B cell (primary cell): ENCODE measurements at regions not wholly inside any gene's neighbourhood (a gene's known extent, or its start where the extent isn't known, plus 50 kb on each side); places are given as distances from the start of the nearest gene placed in this dataset.

Experiments
- ATAC-seq: fragments of 200-7000 bp; cut with Tn5 transposase; one replicate; pipeline ENCODE4 v1.10.0; 2021; ENCODE audit warnings: low read depth, mild to moderate bottlenecking, moderate number of reproducible peaks, moderate library complexity
- CTCF ChIA-PET: fragments of 350-600 bp; sonication (Branson Sonifier 250); formaldehyde crosslinking; loops from one replicate; lab custom pipeline; 2021; ENCODE audit warnings: antibody characterized with exemption, inconsistent platforms; lab: Charles Lee
- POLR2A ChIA-PET: fragments of 350-600 bp; sonication (Branson Sonifier 250); formaldehyde crosslinking; loops from one replicate; lab custom pipeline; 2021; ENCODE audit warnings: antibody characterized with exemption; lab: Charles Lee
- DNase-seq: peaks from one replicate; pipeline ENCODE4 v3.0.0; 2013
- H2AFZ ChIP-seq: 2 replicates; pipeline ENCODE4 v1.6.1; 2012; ENCODE audit warnings: mild to moderate bottlenecking, low read depth, low read length; ENCODE audit not compliant: insufficient read depth, poor library complexity, severe bottlenecking
- H3K27ac ChIP-seq, 2 donors: 1 replicate in 1 of 2; 2 replicates in 1 of 2; pipeline ENCODE4 v1.5.1; 2012 to 2013; ENCODE audit warnings: low read length in 2 of 2, mild to moderate bottlenecking in 2 of 2, moderate library complexity in 1 of 2
- H3K27me3 ChIP-seq, 4 experiments: fragments of 200-600 bp in 1 of 4; sonication (generic) in 1 of 4; replicated peaks in 1 of 4; 1 replicate in 2 of 4; 2 replicates in 2 of 4; pipeline versions ENCODE4 v1.6.1 to v1.7.0; 2013 to 2016; ENCODE audit warnings: low read length in 3 of 4, mild to moderate bottlenecking in 2 of 4, mixed read lengths in 1 of 4, moderate library complexity in 1 of 4; ENCODE audit not compliant: insufficient read depth in 4 of 4, control insufficient read depth in 3 of 4; ENCODE audit errors: control extremely low read depth in 1 of 4
- H3K36me3 ChIP-seq, 2 experiments: replicated peaks in 1 of 2; 1 replicate in 1 of 2; 2 replicates in 1 of 2; pipeline versions ENCODE4 v1.6.1 to v1.7.1; 2013; ENCODE audit warnings: low read length in 1 of 2; ENCODE audit not compliant: insufficient read depth in 2 of 2, control insufficient read depth in 1 of 2; ENCODE audit errors: control extremely low read depth in 1 of 2, extremely low read depth in 1 of 2
- H3K4me1 ChIP-seq, 2 donors: fragments of 200-600 bp in 1 of 2; sonication (generic) in 1 of 2; 1 replicate in 1 of 2; 2 replicates in 1 of 2; pipeline versions ENCODE4 v1.5.1 to v1.6.1; 2013 to 2017; ENCODE audit warnings: low read length in 2 of 2; ENCODE audit not compliant: control insufficient read depth in 2 of 2, insufficient read depth in 2 of 2
- H3K4me2 ChIP-seq: replicated peaks from 2 replicates; pipeline ENCODE3; 2012; ENCODE audit warnings: mild to moderate bottlenecking, low read depth, low read length; ENCODE audit not compliant: poor library complexity, severe bottlenecking
- H3K4me3 ChIP-seq, 5 experiments: fragments of 200-600 bp in 1 of 5; sonication (generic) in 1 of 5; 1 replicate in 3 of 5; 2 replicates in 2 of 5; pipeline versions ENCODE4 v1.5.1 to v1.7.0; 2011 to 2016; ENCODE audit warnings: low read length in 4 of 5, mild to moderate bottlenecking in 4 of 5, low read depth in 2 of 5, control low read depth in 1 of 5, moderate library complexity in 1 of 5; ENCODE audit not compliant: insufficient read depth in 1 of 5; ENCODE audit errors: control extremely low read depth in 1 of 5, extremely low read depth in 1 of 5
- H3K79me2 ChIP-seq: fragments of 200-600 bp; sonication (generic); one replicate; pipeline ENCODE4 v1.6.0; 2016; ENCODE audit warnings: low read length; ENCODE audit not compliant: control insufficient read depth, insufficient read depth
- H3K9ac ChIP-seq: fragments of 200-600 bp; sonication (generic); 2 replicates; pipeline ENCODE4 v1.6.1; 2017; ENCODE audit warnings: mild to moderate bottlenecking, low read length, moderate library complexity
- H3K9me3 ChIP-seq, 3 donors: one replicate each; pipeline versions ENCODE4 v1.6.1 to v1.7.1; 2013; ENCODE audit warnings: low read length in 2 of 3; ENCODE audit not compliant: control insufficient read depth in 2 of 3, insufficient read depth in 1 of 3; ENCODE audit errors: control extremely low read depth in 1 of 3
- H4K20me1 ChIP-seq: 2 replicates; pipeline ENCODE4 v1.6.0; 2012; ENCODE audit warnings: mild to moderate bottlenecking, low read length; ENCODE audit not compliant: insufficient read depth, control insufficient read depth, poor library complexity, severe bottlenecking
- H3K27ac Mint-ChIP-seq: one replicate; pipeline ENCODE4 v1.8.0; 2021; ENCODE audit warnings: mixed read lengths
- H3K27me3 Mint-ChIP-seq: one replicate; pipeline ENCODE4 v1.8.0; 2021; ENCODE audit warnings: mixed read lengths
- H3K4me1 Mint-ChIP-seq: one replicate; pipeline ENCODE4 v1.8.0; 2021; ENCODE audit warnings: mixed read lengths
- H3K4me3 Mint-ChIP-seq: one replicate; pipeline ENCODE4 v1.8.0; 2021; ENCODE audit warnings: mixed read lengths
- H3K9me3 Mint-ChIP-seq: one replicate; pipeline ENCODE4 v1.8.0; 2022; ENCODE audit warnings: mixed read lengths; ENCODE audit not compliant: insufficient read depth
- CTCF ChIP-seq: fragments of 200-600 bp; IDR thresholded peaks from one replicate; pipeline ENCODE4 v1.8.0; 2022; ENCODE audit warnings: antibody characterized with exemption, mild to moderate bottlenecking
- EZH2 ChIP-seq: IDR thresholded peaks from 2 replicates; pipeline ENCODE4 v1.6.1; 2012; ENCODE audit warnings: borderline replicate concordance, low read depth, mild to moderate bottlenecking, moderate library complexity, low read length; ENCODE audit not compliant: insufficient read depth, poor library complexity, severe bottlenecking
- WGBS: methylation state at CpG from one replicate; pipeline ENCODE4 v1.1.5; 2013; ENCODE audit warnings: missing lambda C conversion rate; ENCODE audit not compliant: insufficient coverage; 5-methylcytosine and 5-hydroxymethylcytosine counted together
- intact Hi-C: fragments of 100-400 bp; cut with micrococcal nuclease; formaldehyde crosslinking; loops from one replicate; pipeline ENCODE4 v1.10.0; 2022

DNA sequence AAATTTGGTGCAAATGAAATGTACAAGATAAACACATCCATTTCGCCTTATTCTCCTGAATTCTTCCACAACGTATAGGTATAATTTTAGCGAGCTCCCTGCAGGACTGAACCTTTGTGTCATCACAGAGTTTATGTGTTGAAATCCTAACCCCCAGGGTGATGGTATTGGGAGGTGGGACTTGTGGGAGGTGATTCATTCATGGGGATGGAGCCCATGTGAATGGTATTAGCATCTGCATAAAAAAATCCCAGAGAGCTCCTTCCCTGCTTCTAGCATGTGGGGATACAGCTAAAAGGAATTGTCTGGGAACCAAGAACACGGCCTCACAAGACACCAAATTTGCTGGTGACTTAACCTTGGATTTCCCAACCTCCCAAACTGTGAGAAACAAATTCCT is 741.4 kb upstream of the VSTM2A start:
- Mint-ChIP-seq H3K9me3 (no peaks in the 10 kb centered on the region), H3K4me3 (no peak overlapping the region), H3K27me3 (no peaks in the 10 kb centered on the region), H3K4me1 (no peaks in the 10 kb centered on the region), H3K27ac (no peak overlapping the region)
- intact Hi-C loops: no loop called here
- ChIA-PET CTCF (no interaction called here), POLR2A (no interaction called here)
- Histone ChIP-seq H3K79me2 (no peaks in the 10 kb centered on the region), H3K27ac (no peak overlapping the region), H3K9me3 (peaks cover 0 to 10% (median 0%) of the 10 kb centered on the region in 3 donors), H3K36me3 (no peaks in the 10 kb centered on the region), H2AFZ (no peak overlapping the region), H3K4me2 (no peak overlapping the region), H3K4me3 (no peak overlapping the region), H3K4me1 (no peaks in the 10 kb centered on the region), H3K9ac (no peak overlapping the region), H4K20me1 (no peaks in the 10 kb centered on the region), H3K27me3 (no peaks in the 10 kb centered on the region)
- TF ChIP-seq EZH2: no peak
- no peak for TF ChIP-seq CTCF
- ATAC-seq (no peak), DNase-seq (no peak)
- WGBS: 100% methylated on average over 1 of the region's 4 CpGs

- Histone ChIP-seq H4K20me1 (no peaks in the 10 kb centered on the region), H3K9me3 (peaks cover 0 to 10% (median 0%) of the 10 kb centered on the region in 3 donors), H3K36me3 (no peaks in the 10 kb centered on the region), H3K79me2 (no peaks in the 10 kb centered on the region), H3K27me3 (no peaks in the 10 kb centered on the region), H3K4me2 (no peak overlapping the region), H2AFZ (no peak overlapping the region), H3K4me3 (no peak overlapping the region), H3K27ac (no peak overlapping the region), H3K4me1 (no peaks in the 10 kb centered on the region), H3K9ac (no peak overlapping the region)
- Mint-ChIP-seq H3K4me1 (no peaks in the 10 kb centered on the region), H3K9me3 (no peaks in the 10 kb centered on the region), H3K4me3 (no peak overlapping the region), H3K27me3 (no peaks in the 10 kb centered on the region), H3K27ac (no peak overlapping the region)
- DNase-seq (no peak), ATAC-seq (no peak)
- TF ChIP-seq EZH2 (no peak), CTCF (no peak)
- intact Hi-C loops: no loop called here
- ChIA-PET CTCF (no interaction called here), POLR2A (no interaction called here)
These were observed 736.1 kb upstream of the VSTM2A start for GRCh38 chr7:53806119-53806518.
